GM13977 (cell line): ENCODE measurements at regions not wholly inside any gene's neighbourhood (a gene's known extent, or its start where the extent isn't known, plus 50 kb on each side); places are given as distances from the start of the nearest gene placed in this dataset.

ENCODE experiments used
- DNase-seq: peaks from one replicate; pipeline ENCODE4 v3.0.0; 2012; ENCODE audit warnings: low spot score
- in situ Hi-C: fragments of 300-500 bp; cut with MboI; formaldehyde crosslinking; loops from one replicate; pipeline ENCODE4 v1.12.0; 2022; ENCODE audit warnings: low sequenced_read_pairs, low pct_unique_long_range_greater_than_20kb, mixed read lengths, inconsistent platforms; ENCODE audit not compliant: unreplicated experiment
- TF ChIP-seq, protein P1 (sequence below): IDR thresholded peaks from 2 replicates; pipeline ENCODE4 v1.5.1; 2012; ENCODE audit warnings: mild to moderate bottlenecking, control low read depth; ENCODE audit not compliant: insufficient read depth; ENCODE audit errors: extremely low read depth, missing control alignments

DNA sequence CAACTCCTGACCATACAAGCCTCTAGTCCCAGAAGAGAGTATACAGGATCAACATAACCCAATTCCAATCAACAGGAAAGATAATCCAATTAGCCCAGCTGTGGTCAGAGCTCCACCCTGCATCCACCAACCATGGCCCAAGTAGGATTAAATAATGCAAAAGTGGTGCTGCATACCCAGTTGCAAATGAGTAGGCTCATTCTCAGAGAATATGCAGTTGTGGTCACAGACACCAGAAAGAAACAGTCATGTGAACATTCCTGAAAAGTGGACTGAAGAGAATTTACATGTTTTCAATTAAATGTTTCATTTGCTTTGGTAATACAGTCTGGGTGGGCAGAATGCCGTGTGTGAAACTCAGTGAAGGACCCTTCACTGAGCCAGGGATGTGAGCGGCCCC, 167.2 kb upstream of the BMP4 start:
- TF ChIP-seq, protein P1, sequence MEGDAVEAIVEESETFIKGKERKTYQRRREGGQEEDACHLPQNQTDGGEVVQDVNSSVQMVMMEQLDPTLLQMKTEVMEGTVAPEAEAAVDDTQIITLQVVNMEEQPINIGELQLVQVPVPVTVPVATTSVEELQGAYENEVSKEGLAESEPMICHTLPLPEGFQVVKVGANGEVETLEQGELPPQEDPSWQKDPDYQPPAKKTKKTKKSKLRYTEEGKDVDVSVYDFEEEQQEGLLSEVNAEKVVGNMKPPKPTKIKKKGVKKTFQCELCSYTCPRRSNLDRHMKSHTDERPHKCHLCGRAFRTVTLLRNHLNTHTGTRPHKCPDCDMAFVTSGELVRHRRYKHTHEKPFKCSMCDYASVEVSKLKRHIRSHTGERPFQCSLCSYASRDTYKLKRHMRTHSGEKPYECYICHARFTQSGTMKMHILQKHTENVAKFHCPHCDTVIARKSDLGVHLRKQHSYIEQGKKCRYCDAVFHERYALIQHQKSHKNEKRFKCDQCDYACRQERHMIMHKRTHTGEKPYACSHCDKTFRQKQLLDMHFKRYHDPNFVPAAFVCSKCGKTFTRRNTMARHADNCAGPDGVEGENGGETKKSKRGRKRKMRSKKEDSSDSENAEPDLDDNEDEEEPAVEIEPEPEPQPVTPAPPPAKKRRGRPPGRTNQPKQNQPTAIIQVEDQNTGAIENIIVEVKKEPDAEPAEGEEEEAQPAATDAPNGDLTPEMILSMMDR, result no peak
- in situ Hi-C loops, result no loop called here
- DNase-seq, result no peak

GRCh38 chr14:54125109-54125508, 168.5 kb upstream of the BMP4 start:
- in situ Hi-C loops, result no loop called here
- TF ChIP-seq, protein P1, result no peak
- DNase-seq, result no peak

- no peak for DNase-seq
- TF ChIP-seq, protein P1, result no peak
- in situ Hi-C loops, result no loop called here
These were observed 170.3 kb upstream of the BMP4 start for GRCh38 chr14:54126947-54127346.

GRCh38 chr14:54127526-54127925, 170.9 kb upstream of the BMP4 start:
- TF ChIP-seq, protein P1, result no peak
- in situ Hi-C loops, result no loop called here
- DNase-seq, result no peak

- DNase-seq, result no peak
- in situ Hi-C loops, result no loop called here
- TF ChIP-seq, protein P1, result no peak
These were observed 173.4 kb upstream of the BMP4 start for GRCh38 chr14:54129850-54130640.

- TF ChIP-seq, protein P1, result no peak
- no peak for DNase-seq
- in situ Hi-C loops, result no loop called here
These were observed 175.9 kb upstream of the BMP4 start for GRCh38 chr14:54132496-54132895.
